ENCODE measurements at regions not wholly inside any gene's neighbourhood (a gene's known extent, or its start where the extent isn't known, plus 50 kb on each side); places are given as distances from the start of the nearest gene placed in this dataset.

DNA sequence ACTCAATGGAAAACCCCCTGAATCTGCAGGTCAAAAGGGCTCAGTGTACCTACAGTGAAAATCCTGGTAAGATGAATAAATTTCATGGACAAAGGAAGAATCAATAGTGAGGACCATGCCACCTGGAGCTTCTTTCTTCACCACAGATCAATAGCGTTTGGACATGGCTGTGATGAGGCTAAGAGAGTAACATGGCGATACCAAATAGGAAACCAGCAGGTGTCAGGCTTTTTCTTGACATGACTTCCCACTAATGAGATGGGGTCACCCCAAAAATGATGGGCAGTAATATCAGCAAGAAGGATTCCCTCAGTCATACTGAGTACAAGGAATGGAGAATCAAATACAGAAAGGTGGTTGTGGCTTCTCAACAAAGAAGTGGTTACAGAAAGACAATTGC lies 208.5 kb upstream of the PLPPR1 start:
- TF ChIP-seq, protein P1, sequence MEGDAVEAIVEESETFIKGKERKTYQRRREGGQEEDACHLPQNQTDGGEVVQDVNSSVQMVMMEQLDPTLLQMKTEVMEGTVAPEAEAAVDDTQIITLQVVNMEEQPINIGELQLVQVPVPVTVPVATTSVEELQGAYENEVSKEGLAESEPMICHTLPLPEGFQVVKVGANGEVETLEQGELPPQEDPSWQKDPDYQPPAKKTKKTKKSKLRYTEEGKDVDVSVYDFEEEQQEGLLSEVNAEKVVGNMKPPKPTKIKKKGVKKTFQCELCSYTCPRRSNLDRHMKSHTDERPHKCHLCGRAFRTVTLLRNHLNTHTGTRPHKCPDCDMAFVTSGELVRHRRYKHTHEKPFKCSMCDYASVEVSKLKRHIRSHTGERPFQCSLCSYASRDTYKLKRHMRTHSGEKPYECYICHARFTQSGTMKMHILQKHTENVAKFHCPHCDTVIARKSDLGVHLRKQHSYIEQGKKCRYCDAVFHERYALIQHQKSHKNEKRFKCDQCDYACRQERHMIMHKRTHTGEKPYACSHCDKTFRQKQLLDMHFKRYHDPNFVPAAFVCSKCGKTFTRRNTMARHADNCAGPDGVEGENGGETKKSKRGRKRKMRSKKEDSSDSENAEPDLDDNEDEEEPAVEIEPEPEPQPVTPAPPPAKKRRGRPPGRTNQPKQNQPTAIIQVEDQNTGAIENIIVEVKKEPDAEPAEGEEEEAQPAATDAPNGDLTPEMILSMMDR (IDR thresholded peaks at IDR 0.05) = no peak

DNA sequence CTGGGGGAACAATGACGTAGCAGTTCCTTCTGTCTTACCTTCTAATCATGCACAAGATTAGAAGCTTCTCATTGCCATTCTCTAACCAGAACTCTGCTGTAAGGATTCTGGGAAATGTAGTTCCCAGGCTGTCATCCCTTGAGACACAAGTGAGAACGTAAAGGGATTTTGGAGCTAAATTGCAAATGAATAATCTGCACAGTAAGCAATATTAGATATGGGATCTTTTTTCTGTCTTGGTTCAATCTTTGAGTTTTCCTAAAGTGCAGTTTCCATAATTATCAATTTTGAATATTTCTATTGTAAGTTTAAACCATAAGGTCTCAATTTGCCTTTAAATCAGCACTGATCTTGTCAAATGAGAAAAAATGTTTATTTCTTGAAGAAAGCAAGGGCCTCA lies 189.7 kb upstream of the PLPPR1 start:
- TF ChIP-seq, protein P1 (IDR thresholded peaks at IDR 0.05) = no peak

DNA sequence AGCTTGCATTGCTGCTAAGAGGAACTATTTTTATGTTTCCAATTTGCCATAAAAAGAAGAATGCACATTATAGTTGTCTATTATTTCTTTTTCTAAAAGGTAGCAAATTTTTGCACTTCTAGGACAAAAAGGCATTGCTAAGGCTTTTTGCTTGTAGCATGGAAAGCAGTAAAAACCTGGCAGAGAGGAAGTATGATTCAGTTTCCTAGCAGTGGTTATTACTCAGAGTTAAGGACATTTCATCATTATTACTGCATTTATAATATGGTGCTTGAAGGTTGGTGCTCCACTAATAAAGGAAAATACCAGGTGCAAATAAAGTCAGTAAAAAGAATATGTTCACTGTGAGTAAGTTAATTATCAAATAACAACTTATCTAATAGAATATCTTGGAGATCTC lies 179.8 kb upstream of the PLPPR1 start:
- TF ChIP-seq, protein P1 (IDR thresholded peaks at IDR 0.05) = no peak

DNA sequence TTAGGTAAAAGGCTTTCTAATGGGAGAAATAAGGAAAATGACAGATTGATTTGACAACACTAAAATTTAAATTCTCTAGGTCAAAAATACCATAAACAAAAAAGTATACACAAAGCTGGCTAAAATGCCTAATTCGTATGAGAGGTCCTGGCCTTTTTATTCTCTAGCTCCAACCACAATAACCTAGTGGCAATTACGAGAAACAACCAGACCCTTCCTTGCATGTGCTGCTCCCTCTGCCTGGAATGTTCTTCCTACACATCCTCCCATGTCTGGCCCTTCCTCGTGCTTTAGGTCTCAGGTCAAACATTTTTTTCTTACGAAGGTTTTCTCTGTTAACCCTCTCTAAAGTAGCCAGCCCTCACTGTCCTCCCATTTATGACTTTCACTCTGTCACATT lies 176.4 kb upstream of the PLPPR1 start:
- TF ChIP-seq, protein P1 (IDR thresholded peaks at IDR 0.05) = no peak

DNA sequence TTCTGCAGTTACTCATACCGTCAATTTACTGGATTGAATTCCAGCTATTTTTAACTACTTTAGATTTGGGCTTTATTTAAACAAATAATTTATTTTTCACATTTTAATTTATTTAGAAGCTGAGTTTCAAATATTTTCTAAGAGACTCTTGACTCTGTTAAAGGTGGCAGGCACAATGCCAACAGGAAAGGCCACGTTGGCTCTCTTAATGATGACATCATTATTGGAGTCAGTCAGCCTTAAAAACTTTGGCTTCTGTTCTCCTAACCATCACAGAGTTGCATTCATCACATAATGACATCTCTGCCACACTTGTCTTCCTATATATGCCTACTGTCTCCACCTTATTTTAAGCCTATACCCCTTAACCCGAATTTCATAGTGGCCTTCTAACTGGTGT lies 172.3 kb upstream of the PLPPR1 start:
- TF ChIP-seq, protein P1 (IDR thresholded peaks at IDR 0.05) = no peak

DNA sequence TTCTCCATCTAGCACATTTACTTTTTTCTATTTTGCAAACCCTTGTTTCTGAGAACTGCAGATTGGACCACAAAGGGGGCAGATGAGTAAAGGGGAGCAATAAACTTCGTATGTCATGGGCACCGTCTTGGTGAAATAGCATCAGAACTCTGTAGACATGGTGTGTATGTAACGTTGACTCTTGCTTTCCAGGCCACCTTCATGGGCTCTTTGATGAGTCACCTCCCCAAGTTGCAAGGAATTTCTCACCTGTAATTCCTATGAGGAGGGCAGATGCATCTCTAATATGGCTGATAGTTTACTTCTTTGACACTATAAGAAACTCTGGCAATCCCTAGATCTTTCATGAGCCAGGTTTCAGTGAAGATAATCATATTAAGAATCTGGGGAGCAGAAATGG lies 163.4 kb upstream of the PLPPR1 start:
- TF ChIP-seq, protein P1 (IDR thresholded peaks at IDR 0.05) = no peak

DNA sequence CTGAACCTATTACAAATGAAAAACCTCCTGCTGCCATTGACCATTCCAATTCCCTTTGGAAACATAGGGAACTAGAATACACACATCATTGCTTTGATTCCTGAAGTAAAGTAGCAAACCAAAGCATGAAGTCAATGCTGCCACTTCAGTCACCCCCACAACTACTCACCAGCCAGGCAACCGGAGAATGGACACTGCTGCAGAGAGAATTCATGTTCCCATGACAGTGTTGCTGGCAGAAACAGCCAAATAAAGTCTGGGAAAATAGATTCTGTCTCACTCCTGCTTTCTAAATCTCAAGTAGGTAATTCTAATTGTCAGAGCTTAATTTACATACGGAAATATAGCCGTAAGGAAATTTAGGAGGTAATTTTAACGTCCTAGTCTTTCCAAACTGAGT lies 162.9 kb upstream of the PLPPR1 start:
- TF ChIP-seq, protein P1 (IDR thresholded peaks at IDR 0.05) = no peak

DNA sequence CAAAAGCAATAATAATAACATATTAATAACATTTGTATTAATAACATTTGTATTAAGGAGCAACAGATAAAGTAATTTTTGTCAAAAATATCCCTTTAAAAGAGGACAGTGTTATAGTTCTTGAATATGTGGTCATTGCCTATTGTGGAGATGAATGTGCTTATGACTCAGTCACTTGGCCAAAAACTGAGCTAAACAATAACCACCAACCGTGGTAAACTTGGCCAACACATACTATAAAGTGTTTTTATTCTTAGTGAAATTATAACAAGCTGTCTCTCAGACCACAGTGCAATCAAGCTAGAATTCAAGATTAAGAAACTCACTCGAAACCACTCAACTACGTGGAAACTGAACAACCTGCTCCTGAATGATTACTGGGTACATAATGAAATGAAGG lies 159.2 kb upstream of the PLPPR1 start:
- TF ChIP-seq, protein P1 (IDR thresholded peaks at IDR 0.05) = no peak
